NCI-H1436 (cell line): ENCODE measurements at regions not wholly inside any gene's neighbourhood (a gene's known extent, or its start where the extent isn't known, plus 50 kb on each side); places are given as distances from the start of the nearest gene placed in this dataset.
"Not testable (repeated sequence)": the region's sequence is repeated elsewhere in the genome, so short reads cannot be mapped to it uniquely, and the experiment has no call there.

Source experiments
- DNase-seq: peaks from one replicate; lab custom pipeline; 2025; lab: John Stamatoyannopoulos, UW

DNA sequence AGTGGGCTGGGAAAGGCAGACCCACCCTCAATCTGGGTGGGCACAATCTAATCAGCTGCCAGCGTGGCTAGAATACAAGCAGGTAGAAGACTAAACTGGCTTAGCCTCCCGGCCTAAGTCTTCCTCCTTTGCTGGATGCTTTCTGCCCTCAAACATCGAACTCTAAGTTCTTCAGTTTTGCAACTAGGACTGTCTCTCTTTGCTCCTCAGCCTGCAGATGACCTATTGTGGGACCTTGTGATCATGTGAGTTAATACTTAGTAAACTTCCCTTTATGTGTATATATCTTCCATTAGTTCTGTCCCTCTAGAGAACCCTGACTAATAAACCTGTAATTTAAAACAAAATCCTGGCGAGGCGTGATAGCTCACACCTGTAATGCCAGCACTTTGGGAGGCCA is 51.8 kb upstream of the SLC39A8 start:
- not testable (repeated sequence) for DNase-seq

DNA sequence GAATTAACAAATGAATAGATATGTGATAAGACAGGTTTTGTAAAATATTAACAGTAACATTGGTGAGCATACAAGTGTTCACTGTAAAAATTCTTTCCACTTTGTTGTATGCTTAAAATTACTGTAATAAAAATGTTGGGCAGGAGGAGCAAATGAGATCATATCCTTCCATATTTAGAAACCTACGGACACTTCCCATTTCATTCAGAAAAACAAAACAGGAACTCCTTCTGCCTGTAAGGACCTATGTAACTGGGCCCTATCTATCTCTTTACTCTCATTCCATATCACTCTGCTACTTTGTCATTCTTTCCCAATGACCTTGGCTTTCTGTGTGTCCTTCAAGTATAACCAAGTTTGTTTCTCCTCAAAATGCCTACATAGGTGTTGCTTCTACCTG is 53.7 kb upstream of the SLC39A8 start:
- DNase-seq: no peak

DNA sequence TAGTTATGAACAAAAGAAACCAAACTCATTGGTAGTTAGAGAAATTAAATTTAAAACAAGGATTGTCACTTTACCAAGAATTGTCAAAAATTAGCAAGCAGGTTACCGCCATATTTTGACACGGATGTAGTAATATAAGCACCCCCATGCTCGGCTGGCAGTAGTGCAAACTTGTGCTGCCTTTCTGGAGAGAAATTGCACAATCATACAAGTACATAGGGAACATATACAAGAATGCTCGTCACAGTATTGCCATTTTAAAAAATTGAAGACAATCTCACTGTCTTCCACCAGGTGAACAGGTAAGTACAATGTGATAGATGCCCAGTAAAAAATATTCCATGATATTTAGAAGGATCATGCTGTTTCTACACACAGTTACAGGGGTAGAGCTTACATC is 55.6 kb upstream of the SLC39A8 start:
- no peak for DNase-seq

DNA sequence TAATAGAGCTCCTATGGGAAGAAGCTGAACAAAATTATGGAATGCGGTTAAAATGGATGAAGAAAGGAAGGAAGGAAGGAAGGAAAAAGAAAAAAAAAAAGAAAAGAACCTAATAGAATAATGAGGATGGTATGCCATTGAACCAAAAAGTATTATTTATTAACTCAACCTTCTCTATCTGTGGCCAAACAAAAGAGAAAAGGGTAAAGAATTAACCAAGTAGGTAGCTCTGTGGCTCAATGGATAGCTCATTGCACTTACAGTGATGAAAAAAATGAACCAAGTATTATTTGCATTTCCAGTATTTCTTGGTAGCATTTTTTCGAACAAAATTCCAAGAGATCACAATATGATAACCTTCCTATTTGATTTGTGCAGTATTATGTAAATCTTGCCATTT is 56.9 kb upstream of the SLC39A8 start:
- DNase-seq: no peak

DNA sequence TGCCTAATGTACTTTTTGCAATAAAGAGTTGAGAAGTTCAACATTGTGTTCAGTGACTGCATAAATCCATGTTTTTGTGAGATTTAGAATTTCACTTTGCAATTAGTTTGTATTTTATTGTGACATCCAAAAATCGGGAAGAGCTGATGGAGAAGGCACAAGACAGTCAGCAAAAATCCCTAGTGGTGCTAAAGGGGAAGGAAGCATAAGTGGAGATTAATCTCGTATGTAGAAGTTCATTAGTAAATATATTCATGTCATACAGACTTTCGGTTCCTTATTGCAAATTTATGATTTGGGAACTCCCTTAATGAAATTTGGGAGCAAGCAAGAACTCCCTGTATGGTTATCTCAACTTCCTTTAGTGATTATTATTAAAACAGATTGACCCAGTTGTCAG is 57.8 kb upstream of the SLC39A8 start:
- DNase-seq: no peak

DNA sequence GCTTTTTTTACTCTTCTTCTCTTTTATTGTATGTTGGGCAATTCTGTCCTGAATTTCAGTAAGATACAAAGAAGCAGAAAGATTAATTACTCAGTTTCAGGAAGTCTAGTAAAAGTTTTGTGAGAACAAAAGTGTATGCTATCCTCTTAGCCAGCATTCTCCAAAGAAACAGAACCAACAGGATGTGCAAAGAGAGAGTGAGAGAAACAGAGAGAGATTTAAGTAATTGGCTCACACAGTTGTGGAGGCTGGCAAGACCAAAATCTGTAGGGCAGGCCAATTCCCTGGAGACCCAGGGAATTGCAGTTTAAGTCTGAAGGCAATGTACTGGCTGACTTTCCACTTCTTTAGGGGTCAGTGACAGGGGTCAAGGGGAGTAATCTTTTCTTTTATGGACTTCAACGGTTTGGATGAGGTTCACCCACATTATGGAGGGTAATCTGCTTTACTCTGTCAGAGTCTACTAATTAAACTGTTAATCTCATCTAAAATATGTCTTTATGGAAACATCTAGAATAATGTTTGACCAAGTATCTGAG is 59.2 kb upstream of the SLC39A8 start:
- no peak for DNase-seq

DNA sequence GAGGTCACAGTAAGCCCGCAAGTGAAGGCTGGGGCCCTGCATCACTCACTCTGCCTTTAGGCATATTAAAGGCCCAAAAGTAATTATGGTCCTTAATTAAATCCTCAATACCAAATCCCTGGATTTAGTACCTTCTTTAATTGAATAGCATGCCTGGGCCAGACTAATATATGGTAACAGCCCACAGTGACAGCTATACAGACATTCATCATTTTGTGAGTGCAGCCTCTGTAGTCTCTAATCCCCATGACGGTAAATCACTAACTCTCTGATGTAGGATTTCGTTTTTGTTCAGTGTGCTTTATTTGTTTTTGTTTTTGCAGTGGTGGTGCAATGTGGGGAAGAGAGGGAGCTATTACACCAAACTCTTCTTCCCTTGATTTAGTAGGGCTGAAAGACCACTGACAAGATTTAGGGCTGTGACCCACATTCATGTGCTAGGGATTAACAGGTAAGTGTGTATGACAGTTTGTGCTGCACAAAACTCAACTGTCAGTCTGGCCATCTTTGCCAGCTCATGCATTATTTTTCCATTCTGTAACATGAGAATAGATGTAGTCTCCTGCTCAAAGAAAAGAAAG is 60.6 kb upstream of the SLC39A8 start:
- DNase-seq: no peak

DNA sequence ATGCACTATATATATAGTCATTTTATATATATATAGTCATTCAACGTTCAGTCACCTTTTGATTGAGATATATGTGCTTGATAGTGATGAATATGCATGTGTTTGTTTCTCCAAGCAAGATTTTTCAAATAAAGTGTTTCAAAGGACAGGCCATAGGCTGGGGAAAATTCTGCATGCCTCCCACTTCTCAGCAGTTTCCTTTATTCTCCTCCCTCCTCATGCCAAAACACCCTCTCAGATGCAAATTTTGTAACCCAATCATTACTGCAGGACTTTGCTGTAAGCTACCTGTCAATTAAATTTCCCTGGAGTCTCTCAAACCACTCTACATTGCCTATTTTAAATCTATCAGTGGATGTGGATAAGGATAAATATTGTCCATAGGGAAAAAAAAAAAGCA is 65.6 kb upstream of the SLC39A8 start:
- DNase-seq: not testable (repeated sequence)

DNA sequence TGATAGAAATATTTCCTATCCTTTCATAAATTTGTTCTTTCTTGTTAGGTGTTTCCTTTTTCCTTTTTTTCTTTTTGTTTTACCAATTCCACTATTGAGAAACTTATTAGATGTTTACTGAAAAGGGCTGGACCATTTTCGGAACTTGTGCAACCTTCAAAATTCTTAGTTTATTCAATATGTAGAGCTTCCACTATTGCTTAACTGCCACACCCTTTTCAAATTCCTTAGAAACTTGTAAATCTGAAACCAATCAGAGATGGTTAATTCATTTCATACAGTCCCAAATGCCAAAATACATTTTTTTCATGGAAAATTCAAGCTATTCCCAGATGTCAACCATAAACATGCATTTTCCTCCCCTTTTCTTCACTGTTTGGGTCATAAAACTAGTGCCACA is 66.1 kb upstream of the SLC39A8 start:
- DNase-seq: no peak

DNA sequence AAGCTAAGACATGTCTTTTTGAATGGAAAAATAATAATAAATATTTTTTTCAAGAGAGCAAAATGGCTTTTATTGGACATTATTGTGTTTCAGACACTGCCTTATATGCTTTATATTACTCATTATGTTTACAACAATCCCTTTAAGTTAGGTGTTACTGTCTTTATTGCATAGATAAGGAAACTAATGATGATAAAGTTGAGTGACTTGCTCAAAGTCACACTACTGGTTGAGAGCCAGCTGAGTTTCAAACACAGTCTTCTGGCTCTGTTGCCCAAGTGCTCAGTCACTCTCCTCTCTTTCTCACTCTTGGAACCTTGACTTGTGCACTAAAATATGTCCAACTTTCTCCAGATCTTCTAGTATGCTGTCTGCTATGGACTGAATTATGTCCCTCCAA is 71.5 kb upstream of the SLC39A8 start:
- no peak for DNase-seq

DNA sequence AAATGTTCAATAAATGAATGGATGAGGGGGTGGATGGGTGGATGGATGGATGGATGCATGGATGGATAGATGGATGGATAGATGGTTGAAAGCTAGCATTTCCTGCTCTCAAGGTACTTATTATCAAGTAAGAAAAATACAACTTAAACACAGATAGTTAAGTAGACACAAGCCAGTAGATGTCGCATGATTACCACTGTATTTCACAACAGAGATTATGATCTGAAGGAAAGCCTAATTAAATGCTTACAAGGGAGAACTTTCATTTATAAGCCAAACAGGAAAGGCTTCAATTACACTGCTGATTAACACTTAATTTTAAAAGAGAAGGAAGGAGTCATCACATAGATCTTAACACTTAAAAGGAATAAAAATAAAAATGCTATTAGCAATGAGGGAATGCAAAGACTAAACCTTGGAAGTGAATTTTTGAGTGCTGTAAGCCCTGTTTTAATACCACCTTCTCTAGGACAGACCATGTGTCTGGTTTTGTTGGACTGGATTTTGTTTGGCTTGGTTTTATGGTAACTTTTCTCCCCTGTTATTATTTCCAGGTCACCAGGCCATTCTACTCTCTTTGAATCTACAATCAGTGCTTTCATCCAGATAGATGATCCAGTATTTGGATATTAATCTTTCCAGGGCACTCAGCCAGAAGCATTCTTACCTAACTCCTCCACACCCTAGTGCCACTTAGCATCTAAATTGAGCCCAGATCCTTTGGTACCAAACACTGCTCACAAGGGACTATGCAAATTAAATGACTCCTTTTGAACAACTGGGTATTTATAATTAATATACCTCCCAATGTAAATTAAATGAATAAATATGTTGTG is 75.5 kb upstream of the SLC39A8 start:
- DNase-seq: no peak

DNA sequence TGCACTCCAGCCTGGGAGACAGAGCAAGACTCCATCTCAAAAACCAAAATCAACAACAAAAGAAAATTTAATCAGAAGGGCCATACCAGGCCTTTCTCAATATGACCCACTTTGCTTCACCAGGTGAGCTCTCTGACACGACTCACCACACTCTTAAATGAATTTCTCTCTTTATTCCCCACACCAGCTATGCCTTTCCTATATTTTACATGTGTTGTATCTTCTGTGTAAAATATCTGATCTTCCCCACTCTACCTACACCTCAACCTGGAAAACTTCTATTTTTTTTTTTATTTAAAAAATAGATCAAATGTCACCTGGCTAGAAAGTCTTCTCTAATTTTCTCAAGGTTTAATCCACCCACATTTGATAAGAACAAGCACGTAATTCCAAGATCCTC is 77.6 kb upstream of the SLC39A8 start:
- DNase-seq: no peak

DNA sequence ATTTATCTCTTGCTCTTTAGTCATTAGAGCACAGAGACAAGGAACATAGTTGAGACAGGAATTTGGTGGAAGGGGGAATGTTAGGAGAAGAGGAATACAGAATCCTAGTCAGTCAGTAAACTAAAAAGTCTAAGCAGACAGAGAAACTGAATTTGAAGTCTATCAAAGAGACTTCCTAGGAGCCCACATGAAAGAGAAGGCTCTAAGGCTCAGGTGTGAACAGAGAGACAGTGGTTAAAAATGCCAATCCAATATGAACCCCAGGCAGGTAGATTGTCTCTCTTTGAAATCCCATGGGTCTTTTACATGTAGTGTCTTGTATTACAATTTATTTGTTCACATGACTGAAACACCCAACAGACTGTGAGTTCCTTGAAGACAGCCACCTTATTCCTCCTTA is 77.8 kb upstream of the NFKB1 start:
- DNase-seq: no peak

DNA sequence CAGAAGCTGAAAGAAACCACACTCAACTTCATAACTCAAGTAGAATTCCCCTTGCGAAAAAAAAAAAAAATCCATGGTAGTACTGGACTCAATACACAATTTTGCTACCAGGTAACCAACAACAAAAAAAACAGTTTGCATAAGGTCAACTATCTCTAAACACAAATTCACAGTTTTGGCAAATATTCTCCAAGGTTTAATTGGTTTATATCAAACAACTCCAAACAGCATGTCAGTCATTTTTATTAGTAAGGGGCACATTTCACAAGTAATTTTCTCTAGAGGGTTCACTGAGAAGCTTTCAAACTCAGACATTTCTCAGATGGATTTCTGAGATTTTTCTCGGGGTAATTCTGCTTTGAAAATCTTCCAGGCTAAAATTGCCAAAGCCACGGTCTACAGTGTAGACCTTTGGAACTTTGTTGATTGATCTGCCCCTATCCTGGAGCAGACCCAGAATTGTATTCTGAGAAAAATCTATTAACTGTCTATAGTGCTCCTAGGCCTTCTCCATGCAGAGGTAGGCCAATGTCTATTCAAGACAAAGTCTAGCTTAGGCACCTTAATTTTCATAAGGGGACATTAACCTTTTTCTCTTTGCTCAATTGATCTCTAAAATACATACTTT is 73.7 kb upstream of the NFKB1 start:
- DNase-seq: no peak

DNA sequence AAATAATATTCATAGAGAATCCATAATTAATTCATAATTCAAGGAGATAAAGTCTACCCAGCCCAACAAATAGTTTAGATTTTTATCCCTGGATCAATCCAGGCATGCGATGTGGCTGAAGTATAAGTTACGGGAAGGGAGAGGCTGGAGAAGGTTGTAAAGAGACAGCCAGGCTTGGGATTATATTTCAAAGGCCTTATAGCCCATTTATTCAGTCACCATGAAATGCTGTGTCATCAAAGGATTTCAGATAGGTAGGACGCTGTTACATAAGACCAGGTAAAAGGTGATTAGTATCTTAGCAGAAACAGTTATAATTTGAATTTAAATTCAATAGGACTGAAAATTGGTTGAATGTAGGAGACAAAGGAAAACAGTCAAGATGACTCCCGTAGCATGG is 73.0 kb upstream of the NFKB1 start:
- DNase-seq: no peak

DNA sequence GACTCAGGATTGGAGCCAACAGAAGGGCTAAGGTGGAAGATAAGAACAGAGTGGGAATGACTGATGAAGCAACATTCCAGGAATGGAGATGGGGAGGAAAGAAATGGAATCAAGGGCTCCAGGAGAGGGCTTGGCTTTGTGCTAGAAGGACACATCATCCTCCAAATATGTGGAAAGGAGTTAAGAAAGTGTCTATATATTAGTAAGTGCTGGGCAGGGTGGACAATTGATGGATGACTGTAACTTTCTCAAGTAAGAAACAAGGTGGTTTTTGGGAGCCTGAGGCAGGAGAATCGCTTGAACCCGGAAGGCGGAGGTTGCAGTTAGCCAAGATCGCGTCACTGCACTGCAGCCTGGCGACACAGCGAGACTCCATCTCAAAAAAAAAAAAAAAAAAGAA is 71.6 kb upstream of the NFKB1 start:
- DNase-seq: no peak

DNA sequence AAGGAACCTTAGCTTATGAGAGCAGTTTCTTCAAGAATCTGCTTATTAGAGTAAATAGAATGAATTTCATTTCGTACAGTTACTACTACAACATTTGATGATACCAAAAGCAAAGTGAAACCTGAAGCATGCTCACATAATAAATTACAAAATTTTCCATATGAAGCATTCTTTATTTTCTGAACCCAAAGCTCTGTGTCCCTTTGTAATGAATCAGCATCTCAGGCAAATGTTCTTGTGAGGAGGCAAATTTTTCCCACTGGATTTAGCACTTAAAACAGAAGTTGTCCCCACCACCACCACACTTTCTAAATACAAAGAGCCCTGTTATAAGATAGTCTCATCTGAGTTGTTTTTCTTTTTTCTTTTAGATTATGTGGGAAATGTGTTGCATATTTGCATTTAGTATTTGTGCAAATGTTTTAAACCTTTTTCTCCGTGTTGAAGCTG is 70.7 kb upstream of the NFKB1 start:
- DNase-seq: no peak

DNA sequence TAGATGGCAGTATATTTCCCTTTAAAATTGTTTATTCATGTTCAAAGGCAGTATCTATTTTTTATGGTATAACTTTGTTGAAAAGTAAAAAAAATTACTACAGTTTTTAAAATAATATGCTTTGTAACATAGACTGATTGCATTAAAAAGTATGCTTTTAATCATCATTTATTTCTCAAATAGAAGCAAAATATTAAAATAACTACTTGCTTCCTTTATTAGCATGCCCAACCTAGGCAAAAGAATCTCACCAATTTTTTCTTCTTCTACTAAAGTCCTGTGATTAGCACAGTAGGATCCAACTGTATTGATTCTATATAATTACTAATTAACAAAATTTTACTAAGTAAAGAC is 69.6 kb upstream of the NFKB1 start:
- DNase-seq: no peak

DNA sequence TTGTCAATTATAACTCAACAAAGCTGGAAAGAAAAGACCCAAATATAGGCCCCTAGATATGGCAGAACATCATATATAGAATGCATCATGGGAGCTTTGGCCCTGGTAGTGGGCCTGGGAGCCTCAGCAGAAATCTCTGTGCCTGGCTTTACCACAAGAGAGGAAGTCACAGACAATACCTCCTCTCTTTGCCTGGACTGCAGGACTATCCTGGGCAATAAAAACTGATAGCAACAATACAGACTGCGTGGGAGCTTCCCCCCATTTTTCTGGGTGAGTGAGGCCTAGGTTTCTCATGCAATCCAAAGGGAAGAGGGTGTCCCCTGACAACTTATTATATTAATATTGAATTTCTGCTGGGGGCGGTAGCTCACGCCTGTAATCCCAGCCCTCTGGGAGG is 64.0 kb upstream of the NFKB1 start:
- DNase-seq: no peak

DNA sequence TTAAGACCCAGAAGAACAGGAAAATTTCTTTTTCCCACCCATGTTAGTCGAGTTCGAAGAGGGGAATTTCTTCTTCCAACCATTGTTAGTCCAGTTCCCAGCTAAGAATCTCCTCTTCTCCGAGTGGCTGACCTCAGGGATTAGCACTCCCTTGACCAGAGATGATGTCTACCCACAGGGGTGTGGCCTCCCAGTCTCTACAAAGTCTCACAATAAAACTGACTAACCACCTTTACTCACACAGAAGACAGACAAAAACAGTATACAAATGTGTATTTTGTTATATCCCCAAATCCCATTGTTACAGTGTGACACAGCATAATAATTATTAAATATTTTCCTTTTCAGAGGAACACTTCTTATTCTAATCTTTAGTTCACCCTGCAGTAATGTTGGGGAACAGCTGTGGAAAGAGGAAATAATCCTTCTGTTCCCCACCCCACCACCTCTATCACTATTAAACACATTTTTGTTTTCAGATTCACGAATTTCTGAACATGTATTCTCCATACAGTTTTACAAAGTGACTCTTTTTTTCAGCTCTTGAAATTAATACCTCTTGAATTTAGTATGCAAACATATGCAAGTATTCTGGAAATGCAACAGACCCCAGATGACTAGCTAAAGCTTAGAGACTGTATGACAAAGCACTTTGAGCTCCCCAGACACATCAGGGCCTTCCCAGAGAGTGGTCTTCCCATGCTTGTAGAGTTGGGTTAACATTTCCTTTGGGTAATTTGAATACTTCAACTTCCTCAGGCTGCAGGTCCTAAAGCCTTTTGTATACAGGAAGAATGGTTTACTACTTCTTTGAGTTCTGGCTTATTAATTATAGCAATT is 62.5 kb upstream of the NFKB1 start:
- no peak for DNase-seq

DNA sequence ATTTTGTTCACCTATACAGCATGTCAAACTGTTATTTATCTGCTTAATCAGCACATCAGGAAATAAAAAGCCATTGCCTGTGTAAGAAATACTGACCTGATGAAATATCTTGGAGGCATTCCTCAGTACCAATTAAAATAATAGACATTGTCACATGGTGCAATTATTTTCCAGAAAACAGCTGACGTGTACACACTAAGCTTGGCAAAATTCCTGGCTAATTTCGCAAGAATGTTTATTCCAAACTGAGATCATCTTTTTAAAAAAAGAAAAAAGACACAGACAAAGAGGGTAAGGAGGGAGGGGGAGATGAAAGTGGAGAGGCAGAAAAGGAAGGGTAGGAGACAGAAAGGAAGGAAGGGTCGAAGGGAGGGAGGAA is 61.9 kb upstream of the NFKB1 start:
- no peak for DNase-seq

DNA sequence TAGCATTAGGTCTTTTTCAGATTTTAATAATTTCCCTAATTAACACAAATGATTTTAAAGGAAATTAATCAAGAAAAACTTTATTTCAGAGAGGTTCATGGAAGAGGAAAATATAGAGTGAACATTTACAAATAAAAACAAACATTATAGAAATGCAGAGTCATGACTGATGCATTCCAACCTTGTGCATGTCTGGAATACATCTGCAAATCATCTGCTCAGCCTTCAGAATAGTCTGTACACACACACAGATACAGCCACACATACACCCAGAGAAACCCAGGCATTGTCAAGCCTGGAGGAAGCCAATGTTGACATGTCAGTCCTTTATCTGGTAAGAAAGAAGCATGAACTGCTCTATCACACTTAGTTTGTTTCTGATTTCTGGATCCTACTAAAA is 61.3 kb upstream of the NFKB1 start:
- DNase-seq: no peak
